Endodermal cell (in vitro differentiated cells): ENCODE measurements at regions not wholly inside any gene's neighbourhood (a gene's known extent, or its start where the extent isn't known, plus 50 kb on each side); places are given as distances from the start of the nearest gene placed in this dataset.

Experiments
- DNase-seq: peaks from one replicate; pipeline ENCODE4 v3.0.0-alpha.2; 2017
- H3K27ac ChIP-seq: 2 replicates; pipeline ENCODE4 v1.5.1; 2013; ENCODE audit warnings: mild to moderate bottlenecking, low read depth, low read length, moderate library complexity
- H3K27me3 ChIP-seq: 2 replicates; pipeline ENCODE4 v1.6.1; 2013; ENCODE audit warnings: mild to moderate bottlenecking, low read length, moderate library complexity; ENCODE audit not compliant: insufficient read depth, control insufficient read depth, poor library complexity, severe bottlenecking
- H3K36me3 ChIP-seq: 2 replicates; pipeline ENCODE4 v1.7.0; 2013; ENCODE audit warnings: mild to moderate bottlenecking, low read length, moderate library complexity; ENCODE audit not compliant: control insufficient read depth, insufficient read depth
- H3K4me1 ChIP-seq: one replicate; pipeline ENCODE4 v1.7.0; 2013; ENCODE audit warnings: low read length; ENCODE audit not compliant: control insufficient read depth, insufficient read depth
- H3K4me3 ChIP-seq: 2 replicates; pipeline ENCODE4 v1.5.1; 2013; ENCODE audit warnings: mild to moderate bottlenecking, low read length, moderate library complexity
- H3K9ac ChIP-seq: 2 replicates; pipeline ENCODE4 v1.6.1; 2013; ENCODE audit warnings: mild to moderate bottlenecking, low read length, moderate library complexity; ENCODE audit not compliant: poor library complexity, severe bottlenecking; ENCODE audit errors: extremely low read depth
- H3K9me3 ChIP-seq: 2 replicates; pipeline ENCODE4 v1.6.1; 2013; ENCODE audit warnings: mild to moderate bottlenecking, low read length, moderate library complexity; ENCODE audit not compliant: control insufficient read depth
- H3K27ac Mint-ChIP-seq: 2 replicates; pipeline ENCODE4 v1.8.0; 2020; ENCODE audit warnings: mixed read lengths
- H3K27me3 Mint-ChIP-seq: 2 replicates; pipeline ENCODE4 v1.8.0; 2021; ENCODE audit warnings: mild to moderate bottlenecking, mixed read lengths; ENCODE audit not compliant: insufficient read depth
- H3K36me3 Mint-ChIP-seq: 2 replicates; pipeline ENCODE4 v1.8.0; 2020; ENCODE audit warnings: low read depth, mixed read lengths
- H3K4me1 Mint-ChIP-seq: 2 replicates; pipeline ENCODE4 v1.8.0; 2020; ENCODE audit warnings: mixed read lengths
- H3K4me3 Mint-ChIP-seq: 2 replicates; pipeline ENCODE4 v1.8.0; 2020; ENCODE audit warnings: mild to moderate bottlenecking, moderate library complexity, mixed read lengths
- H3K9me3 Mint-ChIP-seq: 2 replicates; pipeline ENCODE4 v1.8.0; 2020; ENCODE audit warnings: mild to moderate bottlenecking, mixed read lengths
- CTCF ChIP-seq: fragments of 200-600 bp; sonication (generic); conservative IDR thresholded peaks from 2 replicates; pipeline ENCODE4 v1.5.0; 2021; ENCODE audit warnings: antibody characterized with exemption, mild to moderate bottlenecking
- WGBS, 2 experiments: methylation state at CpG; one replicate each; pipeline versions ENCODE4 v1.1.5 to v1.1.7; 2013; ENCODE audit warnings: missing lambda C conversion rate in 2 of 2, mixed read lengths in 1 of 2; ENCODE audit not compliant: insufficient coverage in 1 of 2, insufficient read length in 1 of 2; 5-methylcytosine and 5-hydroxymethylcytosine counted together

- peaks cover 31% of the 10 kb centered on the region for H3K9me3 Mint-ChIP-seq
- H3K4me1 Mint-ChIP-seq, result peaks cover 7% of the 10 kb centered on the region
These were observed 385.3 kb downstream of the CCER1 start for GRCh38 chr12:90569685-90570084.

GRCh38 chr12:90562671-90563070 lies 392.3 kb downstream of the CCER1 start:
- DNase-seq, result no peak
- H3K4me1 Mint-ChIP-seq, result peaks cover 7% of the 10 kb centered on the region
- no peak for TF ChIP-seq CTCF
- no peak overlapping the region for H3K27ac ChIP-seq
- no peak overlapping the region for H3K27ac Mint-ChIP-seq
- no peaks in the 10 kb centered on the region for H3K4me1 ChIP-seq
- no peaks in the 10 kb centered on the region for H3K27me3 ChIP-seq
- H3K9ac ChIP-seq, result no peak overlapping the region
- no peaks in the 10 kb centered on the region for H3K36me3 ChIP-seq
- no peak overlapping the region for H3K4me3 ChIP-seq
- H3K9me3 Mint-ChIP-seq, result peaks cover 29% of the 10 kb centered on the region
- peaks cover 25% of the 10 kb centered on the region for H3K9me3 ChIP-seq
- H3K36me3 Mint-ChIP-seq, result no peaks in the 10 kb centered on the region
- no peak overlapping the region for H3K4me3 Mint-ChIP-seq
- H3K27me3 Mint-ChIP-seq, result no peaks in the 10 kb centered on the region

More at GRCh38 chr12:90569685-90570084, 385.3 kb downstream of the CCER1 start:
- 100% methylated on average over 1 of the region's 1 CpG; no CpG with 5 or more reads in 1 of the 2 experiments for WGBS, 2 experiments
- no peak for TF ChIP-seq CTCF
- Histone ChIP-seq H3K9ac (no peak overlapping the region), H3K4me1 (peaks cover 2% of the 10 kb centered on the region), H3K9me3 (peaks cover 25% of the 10 kb centered on the region), H3K27ac (no peak overlapping the region), H3K36me3 (no peaks in the 10 kb centered on the region), H3K27me3 (no peaks in the 10 kb centered on the region), H3K4me3 (no peak overlapping the region)
- H3K27me3 Mint-ChIP-seq, result no peaks in the 10 kb centered on the region
- DNase-seq, result no peak
- no peaks in the 10 kb centered on the region for H3K36me3 Mint-ChIP-seq
- no peak overlapping the region for H3K4me3 Mint-ChIP-seq
- H3K27ac Mint-ChIP-seq, result no peak overlapping the region

GRCh38 chr12:90548595-90548994 lies 406.4 kb downstream of the CCER1 start:
- Histone ChIP-seq H3K4me1 (no peaks in the 10 kb centered on the region), H3K36me3 (no peaks in the 10 kb centered on the region), H3K27me3 (no peaks in the 10 kb centered on the region), H3K9me3 (no peaks in the 10 kb centered on the region), H3K9ac (no peak overlapping the region), H3K27ac (no peak overlapping the region), H3K4me3 (no peak overlapping the region)
- no peak for DNase-seq
- WGBS, 2 experiments, result 89 to 100% methylated on average over 1 of the region's 1 CpG
- no peak overlapping the region for H3K4me3 Mint-ChIP-seq
- no peak for TF ChIP-seq CTCF
- H3K4me1 Mint-ChIP-seq, result no peaks in the 10 kb centered on the region
- H3K36me3 Mint-ChIP-seq, result no peaks in the 10 kb centered on the region
- no peaks in the 10 kb centered on the region for H3K27me3 Mint-ChIP-seq
- no peaks in the 10 kb centered on the region for H3K9me3 Mint-ChIP-seq
- H3K27ac Mint-ChIP-seq, result no peak overlapping the region
